NCI-H748 treated with DMSO at 0.1 percent for 48 hours (cell line): ENCODE measurements at regions not wholly inside any gene's neighbourhood (a gene's known extent, or its start where the extent isn't known, plus 50 kb on each side); places are given as distances from the start of the nearest gene placed in this dataset.

Source experiments
- DNase-seq: peaks from one replicate; lab custom pipeline; 2025; lab: John Stamatoyannopoulos, UW

GRCh38 chr5:97728920-97729319 is 545.9 kb upstream of the RIOK2 start:
- no peak for DNase-seq

- no peak for DNase-seq
Measured at GRCh38 chr5:97729938-97730337, 546.9 kb upstream of the RIOK2 start.

GRCh38 chr5:97735209-97735608 is 552.2 kb upstream of the RIOK2 start:
- no peak for DNase-seq

GRCh38 chr5:97737608-97738007 is 554.6 kb upstream of the RIOK2 start:
- no peak for DNase-seq

- DNase-seq, result no peak
Measured at GRCh38 chr5:97745817-97746216, 562.8 kb upstream of the RIOK2 start.

- DNase-seq, result no peak
Measured at GRCh38 chr5:97750576-97750975, 567.5 kb upstream of the RIOK2 start.

GRCh38 chr5:97751540-97751939 is 568.5 kb upstream of the RIOK2 start:
- DNase-seq, result no peak

GRCh38 chr5:97752871-97753270 is 569.8 kb upstream of the RIOK2 start:
- no peak for DNase-seq

- no peak for DNase-seq
Measured at GRCh38 chr5:97762483-97762882, 579.4 kb upstream of the RIOK2 start.

- DNase-seq, result no peak
Measured at GRCh38 chr5:97764700-97765099, 581.7 kb upstream of the RIOK2 start.

GRCh38 chr5:97778451-97778850 is 595.4 kb upstream of the RIOK2 start:
- no peak for DNase-seq

- no peak for DNase-seq
Measured at GRCh38 chr5:97788369-97788768, 605.3 kb upstream of the RIOK2 start.

- DNase-seq, result no peak
Measured at GRCh38 chr5:97797994-97798451, 615.0 kb upstream of the RIOK2 start.

GRCh38 chr5:97801461-97801860 is 618.4 kb upstream of the RIOK2 start:
- DNase-seq, result no peak

- DNase-seq, result no peak
Measured at GRCh38 chr5:97820138-97820537, 637.1 kb upstream of the RIOK2 start.

- no peak for DNase-seq
Measured at GRCh38 chr5:97832645-97833296, 649.7 kb upstream of the RIOK2 start.

GRCh38 chr5:97834561-97834960 is 651.5 kb upstream of the RIOK2 start:
- DNase-seq, result no peak

- no peak for DNase-seq
Measured at GRCh38 chr5:97835112-97835511, 652.1 kb upstream of the RIOK2 start.

GRCh38 chr5:97836816-97837215 is 653.8 kb upstream of the RIOK2 start:
- DNase-seq, result no peak

GRCh38 chr5:97838214-97838613 is 655.2 kb upstream of the RIOK2 start:
- DNase-seq, result no peak

GRCh38 chr5:97839341-97840086 is 656.5 kb upstream of the RIOK2 start:
- no peak for DNase-seq

GRCh38 chr5:97840643-97841042 is 657.6 kb upstream of the RIOK2 start:
- DNase-seq, result no peak

GRCh38 chr5:97842687-97843086 is 659.6 kb upstream of the RIOK2 start:
- DNase-seq, result no peak

GRCh38 chr5:97844797-97845196 is 661.8 kb upstream of the RIOK2 start:
- DNase-seq, result no peak
